Neural cell (in vitro differentiated cells): ENCODE measurements at regions not wholly inside any gene's neighbourhood (a gene's known extent, or its start where the extent isn't known, plus 50 kb on each side); places are given as distances from the start of the nearest gene placed in this dataset.

ENCODE experiments used
- CTCF ChIP-seq: fragments of 450-650 bp; IDR thresholded peaks from 2 replicates; pipeline ENCODE4 v1.5.1; 2014; ENCODE audit warnings: antibody characterized with exemption, mild to moderate bottlenecking, moderate library complexity; ENCODE audit not compliant: poor library complexity, severe bottlenecking
- MXI1 ChIP-seq: fragments of 450-650 bp; conservative IDR thresholded peaks from 2 replicates; pipeline ENCODE4 v1.6.1; 2014; ENCODE audit warnings: antibody characterized with exemption, mild to moderate bottlenecking; ENCODE audit not compliant: poor library complexity, severe bottlenecking
- POLR2AphosphoS5 ChIP-seq: IDR thresholded peaks from 2 replicates; pipeline ENCODE4 v1.6.1; 2012

GRCh38 chr21:22263890-22264289, 1265.7 kb downstream of the NCAM2 start:
- TF ChIP-seq POLR2AphosphoS5 (no peak), CTCF (no peak), MXI1 (no peak)
